ENCODE measurements at regions not wholly inside any gene's neighbourhood (a gene's known extent, or its start where the extent isn't known, plus 50 kb on each side); places are given as distances from the start of the nearest gene placed in this dataset.

DNA sequence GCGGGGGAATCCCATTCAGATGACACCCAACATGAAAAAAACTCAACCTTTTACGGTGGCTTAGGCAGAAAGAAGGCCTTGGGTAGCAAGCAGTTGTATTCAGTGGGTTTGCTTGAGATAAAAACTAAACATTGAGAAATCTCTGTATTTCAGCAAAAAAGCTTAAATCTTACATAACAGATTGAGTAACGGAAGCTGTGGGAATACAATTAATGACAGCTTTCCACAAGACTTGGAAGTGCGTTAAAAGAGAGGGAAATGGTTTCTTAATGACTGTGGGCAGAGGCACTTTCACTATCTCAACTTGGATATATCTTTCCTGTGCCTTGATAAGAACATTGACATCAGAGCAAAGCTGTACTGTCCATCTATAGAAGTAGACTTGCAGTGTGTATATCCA lies 418.5 kb upstream of the HS3ST1 start:
- TF ChIP-seq, protein P1, sequence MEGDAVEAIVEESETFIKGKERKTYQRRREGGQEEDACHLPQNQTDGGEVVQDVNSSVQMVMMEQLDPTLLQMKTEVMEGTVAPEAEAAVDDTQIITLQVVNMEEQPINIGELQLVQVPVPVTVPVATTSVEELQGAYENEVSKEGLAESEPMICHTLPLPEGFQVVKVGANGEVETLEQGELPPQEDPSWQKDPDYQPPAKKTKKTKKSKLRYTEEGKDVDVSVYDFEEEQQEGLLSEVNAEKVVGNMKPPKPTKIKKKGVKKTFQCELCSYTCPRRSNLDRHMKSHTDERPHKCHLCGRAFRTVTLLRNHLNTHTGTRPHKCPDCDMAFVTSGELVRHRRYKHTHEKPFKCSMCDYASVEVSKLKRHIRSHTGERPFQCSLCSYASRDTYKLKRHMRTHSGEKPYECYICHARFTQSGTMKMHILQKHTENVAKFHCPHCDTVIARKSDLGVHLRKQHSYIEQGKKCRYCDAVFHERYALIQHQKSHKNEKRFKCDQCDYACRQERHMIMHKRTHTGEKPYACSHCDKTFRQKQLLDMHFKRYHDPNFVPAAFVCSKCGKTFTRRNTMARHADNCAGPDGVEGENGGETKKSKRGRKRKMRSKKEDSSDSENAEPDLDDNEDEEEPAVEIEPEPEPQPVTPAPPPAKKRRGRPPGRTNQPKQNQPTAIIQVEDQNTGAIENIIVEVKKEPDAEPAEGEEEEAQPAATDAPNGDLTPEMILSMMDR (IDR thresholded peaks at IDR 0.05) = no peak
- no peak for TF ChIP-seq POLR2A (IDR thresholded peaks at IDR 0.05)
